Activated naive CD4-positive, alpha-beta T cell treated with anti-CD3 and anti-CD28 coated beads for 36 hours (primary cell): ENCODE measurements at regions not wholly inside any gene's neighbourhood (a gene's known extent, or its start where the extent isn't known, plus 50 kb on each side); places are given as distances from the start of the nearest gene placed in this dataset.

Experiments used
- CTCF ChIA-PET: fragments of 350-600 bp; sonication (Branson Sonifier 250); formaldehyde crosslinking; loops from one replicate; lab custom pipeline; 2021; ENCODE audit warnings: antibody characterized with exemption; lab: Charles Lee
- DNase-seq: peaks from one replicate; pipeline ENCODE4 v3.0.0-alpha.2; 2020
- H3K27ac Mint-ChIP-seq: one replicate; pipeline ENCODE4 v1.8.0; 2021; ENCODE audit warnings: mild to moderate bottlenecking, mixed read lengths
- H3K27me3 Mint-ChIP-seq: one replicate; pipeline ENCODE4 v1.8.0; 2021; ENCODE audit warnings: low read depth, mixed read lengths
- H3K36me3 Mint-ChIP-seq: one replicate; pipeline ENCODE4 v1.8.0; 2021; ENCODE audit warnings: low read depth, mixed read lengths
- H3K4me1 Mint-ChIP-seq: one replicate; pipeline ENCODE4 v1.8.0; 2021; ENCODE audit warnings: low read depth, mixed read lengths
- H3K4me3 Mint-ChIP-seq: one replicate; pipeline ENCODE4 v1.8.0; 2021; ENCODE audit warnings: mild to moderate bottlenecking, moderate library complexity, mixed read lengths
- H3K9me3 Mint-ChIP-seq: one replicate; pipeline ENCODE4 v1.8.0; 2021; ENCODE audit warnings: mixed read lengths
- intact Hi-C: fragments of 100-400 bp; cut with micrococcal nuclease; formaldehyde crosslinking; loops from one replicate; pipeline ENCODE4 v1.15.1; 2023

DNA sequence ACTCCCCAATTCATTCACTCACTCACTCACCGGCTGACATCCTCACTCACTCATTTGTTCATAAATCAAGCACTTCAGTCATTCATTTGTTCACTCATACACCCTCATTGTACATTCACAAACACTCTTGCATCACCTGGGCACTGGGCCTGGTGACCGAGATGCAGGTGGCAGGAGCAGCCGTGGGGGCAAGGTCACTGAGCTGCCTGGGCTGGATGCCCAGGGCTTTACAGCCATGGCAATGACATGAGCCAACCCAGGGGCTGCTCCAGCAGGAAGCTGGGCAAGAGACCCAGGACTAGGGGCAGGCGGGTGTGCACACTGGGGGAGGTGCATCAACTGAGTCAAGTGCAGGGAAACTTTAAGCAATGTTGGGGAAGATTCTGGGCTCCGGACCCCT lies 113.6 kb upstream of the IGSF21 start:
- Mint-ChIP-seq H3K4me3 (no peak overlapping the region), H3K27me3 (peaks cover 7% of the 10 kb centered on the region), H3K36me3 (no peaks in the 10 kb centered on the region), H3K9me3 (peaks cover 3% of the 10 kb centered on the region), H3K4me1 (no peaks in the 10 kb centered on the region), H3K27ac (no peak overlapping the region)
- intact Hi-C loops: no loop called here
- no peak for DNase-seq
- CTCF ChIA-PET: no interaction called here

DNA sequence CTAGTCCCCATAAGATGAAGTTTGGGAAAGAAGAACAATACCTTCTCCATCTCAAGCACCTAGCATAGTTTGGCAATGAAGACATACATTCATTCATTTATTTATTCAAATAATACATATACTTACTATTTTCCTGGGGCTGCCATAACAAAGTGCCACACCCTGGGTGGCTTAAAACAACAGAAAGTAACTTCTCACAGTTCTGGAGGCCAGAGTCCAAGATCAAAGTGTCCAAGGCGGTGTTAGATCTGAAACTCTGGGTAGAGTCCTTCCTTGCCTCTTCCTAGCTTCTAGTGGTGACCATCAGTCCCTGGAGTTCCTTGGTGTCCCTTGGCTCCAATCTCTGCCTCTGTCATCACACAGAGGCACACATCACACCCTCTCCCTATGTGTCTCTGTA lies 112.1 kb upstream of the IGSF21 start:
- Mint-ChIP-seq H3K36me3 (no peaks in the 10 kb centered on the region), H3K9me3 (peaks cover 2% of the 10 kb centered on the region), H3K27me3 (peaks cover 7% of the 10 kb centered on the region), H3K4me3 (no peak overlapping the region), H3K4me1 (no peaks in the 10 kb centered on the region), H3K27ac (no peak overlapping the region)
- CTCF ChIA-PET: no interaction called here
- intact Hi-C loops: no loop called here
- no peak for DNase-seq

DNA sequence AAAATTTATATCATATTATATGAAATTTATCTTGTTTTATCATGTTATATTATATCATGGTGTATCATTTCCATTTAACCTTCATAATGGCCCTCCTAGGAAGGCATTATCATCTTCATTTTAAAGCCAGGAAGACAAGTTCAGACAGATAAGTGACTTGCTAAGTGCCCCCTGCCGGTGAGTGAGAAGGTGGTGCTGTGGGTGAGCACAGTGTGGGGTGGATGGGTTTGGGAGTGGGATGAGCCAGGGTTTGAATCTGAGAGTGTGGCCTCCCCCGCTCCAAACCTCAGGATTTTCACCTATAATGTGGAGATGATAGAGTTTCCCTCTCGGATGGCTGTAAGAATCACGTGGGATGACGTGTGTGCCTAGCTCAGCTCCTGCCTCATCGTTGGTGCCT lies 108.7 kb upstream of the IGSF21 start:
- Mint-ChIP-seq H3K4me1 (no peaks in the 10 kb centered on the region), H3K4me3 (no peak overlapping the region), H3K27ac (no peak overlapping the region), H3K36me3 (no peaks in the 10 kb centered on the region), H3K9me3 (no peaks in the 10 kb centered on the region), H3K27me3 (peaks cover 17% of the 10 kb centered on the region)
- intact Hi-C loops: no loop called here
- CTCF ChIA-PET: no interaction called here
- DNase-seq: no peak

DNA sequence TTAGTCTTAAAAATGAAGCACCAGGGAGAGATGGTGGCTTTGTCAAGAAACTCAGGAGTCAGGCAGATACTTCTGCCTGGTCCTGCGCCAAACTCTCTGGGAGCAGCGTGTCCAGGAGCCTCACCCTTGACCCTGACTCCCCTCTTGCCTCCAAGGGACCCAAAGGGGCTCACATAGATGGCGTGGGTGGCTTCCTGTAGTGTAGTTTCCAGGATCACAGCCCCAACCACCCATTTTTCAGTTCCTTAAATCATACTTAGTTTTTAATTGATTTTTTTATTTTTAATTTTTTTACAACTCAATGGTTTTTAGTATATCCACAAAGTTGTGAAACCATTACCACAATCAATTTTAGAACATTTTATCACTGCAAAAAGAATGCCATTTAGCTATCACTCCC lies 107.7 kb upstream of the IGSF21 start:
- peaks cover 17% of the 10 kb centered on the region for H3K27me3 Mint-ChIP-seq
- CTCF ChIA-PET: no interaction called here
- H3K4me1 Mint-ChIP-seq: no peaks in the 10 kb centered on the region
- H3K27ac Mint-ChIP-seq: no peak overlapping the region
- no peaks in the 10 kb centered on the region for H3K9me3 Mint-ChIP-seq
- H3K4me3 Mint-ChIP-seq: no peak overlapping the region
- H3K36me3 Mint-ChIP-seq: no peaks in the 10 kb centered on the region
- no peak for DNase-seq
- intact Hi-C loops: no loop called here

DNA sequence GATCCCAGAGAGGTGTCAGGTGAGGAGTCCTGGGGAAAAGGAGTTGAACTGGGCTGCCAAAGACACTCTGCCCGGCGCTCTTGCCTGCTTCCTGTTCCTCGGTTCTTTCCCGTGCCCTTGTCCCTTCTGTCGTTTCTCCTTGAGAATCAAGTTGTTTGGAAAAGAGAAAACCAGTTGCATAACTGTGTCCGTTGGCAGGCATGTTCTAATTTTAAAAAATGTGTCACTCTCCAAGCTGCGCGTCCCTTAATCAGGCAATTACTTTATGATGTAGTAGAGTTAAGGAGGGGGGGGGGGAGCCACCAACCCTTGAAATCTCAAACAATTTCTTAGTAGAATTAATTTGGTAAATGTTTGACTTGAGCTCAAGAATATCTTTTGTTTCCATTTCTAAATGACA lies 105.9 kb upstream of the IGSF21 start:
- intact Hi-C loops: no loop called here
- H3K27me3 Mint-ChIP-seq: peaks cover 13% of the 10 kb centered on the region
- DNase-seq: no peak
- CTCF ChIA-PET: no interaction called here
- no peaks in the 10 kb centered on the region for H3K9me3 Mint-ChIP-seq
- no peaks in the 10 kb centered on the region for H3K36me3 Mint-ChIP-seq
- H3K4me3 Mint-ChIP-seq: no peak overlapping the region
- no peak overlapping the region for H3K27ac Mint-ChIP-seq
- H3K4me1 Mint-ChIP-seq: no peaks in the 10 kb centered on the region

DNA sequence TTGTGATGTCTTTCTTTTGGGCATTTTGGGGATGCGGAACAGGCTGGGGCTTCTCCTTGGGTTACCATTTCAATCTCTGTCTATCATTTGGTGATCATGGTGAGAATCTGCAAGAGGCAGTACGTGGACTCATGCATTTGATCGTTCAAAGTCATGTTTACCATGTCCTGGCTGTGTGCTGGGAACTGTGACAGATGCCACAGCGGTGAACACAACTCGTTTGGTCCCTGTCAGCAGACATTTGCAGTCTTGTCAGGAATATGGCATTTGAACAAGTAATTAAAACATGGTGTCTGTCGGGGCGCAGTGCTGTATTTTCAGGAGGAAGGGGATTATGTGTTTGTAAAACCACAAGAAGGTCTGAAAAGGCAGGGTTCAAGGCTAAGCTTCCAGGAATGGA lies 103.3 kb upstream of the IGSF21 start:
- no peak overlapping the region for H3K4me3 Mint-ChIP-seq
- intact Hi-C loops: no loop called here
- no peaks in the 10 kb centered on the region for H3K4me1 Mint-ChIP-seq
- CTCF ChIA-PET: no interaction called here
- no peaks in the 10 kb centered on the region for H3K9me3 Mint-ChIP-seq
- H3K27me3 Mint-ChIP-seq: peaks cover 23% of the 10 kb centered on the region
- no peak overlapping the region for H3K27ac Mint-ChIP-seq
- H3K36me3 Mint-ChIP-seq: no peaks in the 10 kb centered on the region
- no peak for DNase-seq

DNA sequence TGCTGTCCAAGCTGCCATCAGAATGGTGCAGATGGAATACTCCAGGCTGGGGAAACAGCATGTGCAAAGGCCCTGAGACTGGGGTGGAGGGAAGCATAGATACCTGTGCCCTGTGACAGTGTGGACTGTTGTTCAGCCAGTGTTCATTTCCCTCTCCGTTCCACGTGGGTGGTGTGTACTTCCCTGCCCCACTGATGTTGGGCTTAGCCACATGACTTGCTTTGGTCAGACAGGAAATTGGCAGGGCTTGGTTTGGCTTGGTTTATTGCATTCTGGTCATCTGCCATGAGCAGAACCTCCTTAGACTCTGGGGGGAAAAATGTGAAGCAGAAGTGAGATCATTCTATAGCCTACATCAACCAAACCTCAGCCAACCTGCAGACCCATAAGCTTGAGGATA lies 102.4 kb upstream of the IGSF21 start:
- no peak for DNase-seq
- Mint-ChIP-seq H3K9me3 (no peaks in the 10 kb centered on the region), H3K36me3 (no peaks in the 10 kb centered on the region), H3K27me3 (peaks cover 23% of the 10 kb centered on the region), H3K4me1 (no peaks in the 10 kb centered on the region), H3K4me3 (no peak overlapping the region), H3K27ac (no peak overlapping the region)
- intact Hi-C loops: no loop called here
- CTCF ChIA-PET: no interaction called here

DNA sequence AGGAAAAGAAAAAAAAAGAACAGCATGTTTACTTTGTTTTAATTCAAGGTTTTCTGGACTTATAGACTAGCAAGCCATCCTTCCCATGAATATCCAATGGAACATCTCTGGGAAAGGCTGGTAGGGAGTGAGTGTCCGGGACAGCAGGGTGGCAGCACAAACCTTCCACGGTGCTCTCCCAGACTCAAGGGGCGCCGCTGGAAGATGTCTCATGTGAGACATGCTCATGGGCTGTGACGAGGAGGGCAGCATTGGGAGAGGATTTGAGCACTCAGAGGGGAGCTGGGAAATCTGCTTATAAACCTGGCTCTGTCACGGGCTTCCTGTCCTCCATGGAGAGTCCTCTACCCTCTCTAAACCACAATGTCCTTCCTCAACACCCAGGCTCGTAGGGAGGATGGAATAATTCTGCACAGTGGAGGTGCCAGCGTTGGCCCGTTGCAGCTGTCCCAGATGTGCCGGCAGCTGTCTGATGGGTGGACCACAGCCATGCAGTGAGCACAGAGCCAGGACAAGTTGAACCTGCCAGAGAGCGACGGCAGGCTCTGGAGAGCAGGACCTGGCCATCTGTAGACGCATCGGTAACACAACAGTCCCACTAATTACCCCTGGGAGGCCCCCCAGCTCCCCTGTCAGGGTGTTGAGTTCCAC lies 100.1 kb upstream of the IGSF21 start:
- H3K27ac Mint-ChIP-seq: no peak overlapping the region
- H3K4me3 Mint-ChIP-seq: no peak overlapping the region
- no peaks in the 10 kb centered on the region for H3K9me3 Mint-ChIP-seq
- DNase-seq: no peak
- H3K27me3 Mint-ChIP-seq: peaks cover 18% of the 10 kb centered on the region
- H3K4me1 Mint-ChIP-seq: no peaks in the 10 kb centered on the region
- intact Hi-C loops: no loop called here
- no peaks in the 10 kb centered on the region for H3K36me3 Mint-ChIP-seq
- CTCF ChIA-PET: no interaction called here

DNA sequence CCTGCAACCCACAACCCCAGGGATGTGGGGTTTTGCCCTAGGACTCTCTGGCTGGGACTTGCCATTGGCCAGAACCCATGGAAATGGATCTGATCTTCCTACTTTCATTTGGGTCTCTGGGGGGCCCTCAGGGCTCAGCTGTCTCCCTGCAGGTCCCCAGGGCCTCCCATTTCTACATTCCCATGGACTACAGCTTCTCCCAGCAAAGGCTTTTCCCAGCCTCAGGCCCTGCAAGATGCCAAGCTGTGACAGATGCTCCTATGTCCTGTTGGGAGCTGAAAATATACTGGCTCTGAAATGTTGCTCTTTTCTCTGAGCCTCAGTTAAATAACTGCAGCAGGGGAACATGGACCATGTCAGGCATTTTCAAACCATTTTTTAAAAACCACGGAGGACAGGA lies 99.5 kb upstream of the IGSF21 start:
- no peaks in the 10 kb centered on the region for H3K9me3 Mint-ChIP-seq
- H3K36me3 Mint-ChIP-seq: no peaks in the 10 kb centered on the region
- no peak for DNase-seq
- no peaks in the 10 kb centered on the region for H3K4me1 Mint-ChIP-seq
- intact Hi-C loops: no loop called here
- H3K4me3 Mint-ChIP-seq: no peak overlapping the region
- CTCF ChIA-PET: no interaction called here
- H3K27me3 Mint-ChIP-seq: peaks cover 17% of the 10 kb centered on the region
- H3K27ac Mint-ChIP-seq: no peak overlapping the region

DNA sequence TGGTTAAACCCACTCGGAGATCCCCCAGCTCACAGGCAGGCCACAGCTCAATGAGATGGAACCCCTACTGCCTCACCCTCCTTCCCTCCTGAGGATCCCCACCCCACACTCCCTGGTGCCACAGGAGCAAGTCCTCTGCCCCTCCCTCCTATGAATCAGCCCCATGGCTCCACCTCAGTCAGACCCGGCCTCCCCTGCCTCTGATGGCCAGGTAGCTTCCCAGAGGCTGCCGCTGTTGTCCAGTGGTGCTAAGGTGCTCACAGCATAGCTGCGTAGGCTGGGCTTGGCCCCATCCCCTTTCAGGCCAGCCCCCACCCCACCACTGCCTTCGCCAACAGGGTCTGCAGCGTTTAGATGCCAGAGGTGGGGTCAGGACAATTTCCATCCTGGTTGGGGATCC lies 98.5 kb upstream of the IGSF21 start:
- no peak for DNase-seq
- intact Hi-C loops: no loop called here
- no peaks in the 10 kb centered on the region for H3K9me3 Mint-ChIP-seq
- CTCF ChIA-PET: no interaction called here
- no peak overlapping the region for H3K27ac Mint-ChIP-seq
- H3K27me3 Mint-ChIP-seq: peaks cover 13% of the 10 kb centered on the region
- H3K36me3 Mint-ChIP-seq: no peaks in the 10 kb centered on the region
- H3K4me1 Mint-ChIP-seq: no peaks in the 10 kb centered on the region
- no peak overlapping the region for H3K4me3 Mint-ChIP-seq

DNA sequence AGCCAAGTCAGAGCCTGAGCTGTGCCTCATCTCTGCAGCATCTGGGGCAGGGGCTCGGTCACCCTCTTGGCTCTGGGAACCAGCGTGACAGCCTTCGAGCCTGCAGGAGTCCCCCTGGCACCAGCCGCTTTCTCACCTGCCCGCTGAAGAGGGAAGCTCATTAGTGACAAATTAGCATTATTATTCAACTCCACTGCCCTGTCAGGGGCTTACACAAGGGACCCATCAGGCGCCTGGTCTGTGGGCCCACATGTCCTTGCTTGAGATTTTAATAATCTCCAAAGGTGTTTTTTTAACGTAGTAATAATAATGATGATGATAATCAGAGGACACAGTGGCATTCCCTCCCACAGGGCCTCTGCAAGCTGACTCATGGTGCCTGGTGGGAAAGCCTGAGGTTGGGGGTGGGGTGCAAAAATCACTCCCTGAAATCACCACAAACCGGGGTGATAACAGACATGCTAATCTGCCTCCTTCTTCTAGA lies 98.1 kb upstream of the IGSF21 start:
- intact Hi-C loops: no loop called here

DNA sequence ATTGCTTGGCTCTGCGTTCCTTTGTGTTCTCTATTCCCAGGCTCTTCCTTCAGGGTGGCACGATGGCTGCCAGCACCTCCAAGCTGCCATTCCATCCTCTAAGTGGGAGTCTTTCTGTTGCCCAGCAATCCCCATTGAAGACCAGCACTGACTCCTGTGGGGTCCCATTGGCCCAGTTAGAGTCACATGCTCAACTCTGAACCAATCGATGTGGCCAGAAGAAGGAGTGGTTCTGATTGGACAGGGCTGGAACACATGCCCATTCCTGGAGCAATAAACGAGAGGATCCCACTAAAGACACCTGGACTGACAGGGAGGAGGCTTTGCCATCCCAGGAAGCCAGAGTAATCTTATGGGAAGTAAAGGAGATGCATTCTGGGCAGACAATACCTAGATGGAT lies 97.2 kb upstream of the IGSF21 start:
- intact Hi-C loops: no loop called here
- CTCF ChIA-PET: no interaction called here
- no peaks in the 10 kb centered on the region for H3K4me1 Mint-ChIP-seq
- H3K27me3 Mint-ChIP-seq: peaks cover 17% of the 10 kb centered on the region
- no peak overlapping the region for H3K4me3 Mint-ChIP-seq
- no peak overlapping the region for H3K27ac Mint-ChIP-seq
- DNase-seq: no peak
- no peaks in the 10 kb centered on the region for H3K9me3 Mint-ChIP-seq
- no peaks in the 10 kb centered on the region for H3K36me3 Mint-ChIP-seq

More for the DNA sequence above, 98.1 kb upstream of the IGSF21 start:
- H3K27me3 Mint-ChIP-seq: peaks cover 14% of the 10 kb centered on the region
- no peaks in the 10 kb centered on the region for H3K9me3 Mint-ChIP-seq
- no peaks in the 10 kb centered on the region for H3K36me3 Mint-ChIP-seq
- no peak for DNase-seq
- H3K27ac Mint-ChIP-seq: no peak overlapping the region
- no peak overlapping the region for H3K4me3 Mint-ChIP-seq
- no peaks in the 10 kb centered on the region for H3K4me1 Mint-ChIP-seq
- CTCF ChIA-PET: no interaction called here

DNA sequence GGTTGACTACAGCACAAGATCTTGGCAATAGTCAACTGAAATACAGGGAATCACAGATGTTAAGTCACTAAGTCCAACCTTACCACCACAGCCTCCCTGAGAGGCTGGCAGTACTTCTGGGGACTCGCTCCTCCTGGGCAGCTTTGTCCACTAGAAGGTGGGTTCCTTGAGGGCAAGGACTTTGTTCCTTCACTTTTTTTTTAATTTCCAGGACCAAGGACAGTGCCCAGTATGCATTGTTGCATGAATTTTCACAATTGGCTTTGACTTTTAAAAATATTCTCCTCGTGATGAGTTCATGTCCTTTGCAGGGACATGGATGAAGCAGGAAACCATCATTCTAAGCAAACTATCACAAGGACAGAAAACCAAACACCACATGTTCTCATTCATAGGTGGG lies 96.7 kb upstream of the IGSF21 start:
- CTCF ChIA-PET: no interaction called here
- Mint-ChIP-seq H3K27me3 (peaks cover 17% of the 10 kb centered on the region), H3K4me1 (no peaks in the 10 kb centered on the region), H3K36me3 (no peaks in the 10 kb centered on the region), H3K9me3 (no peaks in the 10 kb centered on the region), H3K27ac (no peak overlapping the region), H3K4me3 (no peak overlapping the region)
- no peak for DNase-seq
- intact Hi-C loops: no loop called here
